ENCODE measurements at regions not wholly inside any gene's neighbourhood (a gene's known extent, or its start where the extent isn't known, plus 50 kb on each side); places are given as distances from the start of the nearest gene placed in this dataset.

GRCh38 chr12:33533527-33533926 is 93.9 kb upstream of the SYT10 start:
- no peak for ATAC-seq
- TF ChIP-seq TOX (CRISPR knock-in tag; IDR thresholded peaks at IDR 0.05; ENCODE audit: borderline replicate concordance), result no peak
- TF ChIP-seq, protein P1, sequence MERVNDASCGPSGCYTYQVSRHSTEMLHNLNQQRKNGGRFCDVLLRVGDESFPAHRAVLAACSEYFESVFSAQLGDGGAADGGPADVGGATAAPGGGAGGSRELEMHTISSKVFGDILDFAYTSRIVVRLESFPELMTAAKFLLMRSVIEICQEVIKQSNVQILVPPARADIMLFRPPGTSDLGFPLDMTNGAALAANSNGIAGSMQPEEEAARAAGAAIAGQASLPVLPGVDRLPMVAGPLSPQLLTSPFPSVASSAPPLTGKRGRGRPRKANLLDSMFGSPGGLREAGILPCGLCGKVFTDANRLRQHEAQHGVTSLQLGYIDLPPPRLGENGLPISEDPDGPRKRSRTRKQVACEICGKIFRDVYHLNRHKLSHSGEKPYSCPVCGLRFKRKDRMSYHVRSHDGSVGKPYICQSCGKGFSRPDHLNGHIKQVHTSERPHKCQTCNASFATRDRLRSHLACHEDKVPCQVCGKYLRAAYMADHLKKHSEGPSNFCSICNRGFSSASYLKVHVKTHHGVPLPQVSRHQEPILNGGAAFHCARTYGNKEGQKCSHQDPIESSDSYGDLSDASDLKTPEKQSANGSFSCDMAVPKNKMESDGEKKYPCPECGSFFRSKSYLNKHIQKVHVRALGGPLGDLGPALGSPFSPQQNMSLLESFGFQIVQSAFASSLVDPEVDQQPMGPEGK (CRISPR knock-in tag; IDR thresholded peaks at IDR 0.05; ENCODE audit: borderline replicate concordance), result no peak

GRCh38 chr12:33536431-33536830 is 96.8 kb upstream of the SYT10 start:
- no peak for ATAC-seq
- TF ChIP-seq CSRNP3 (CRISPR knock-in tag; IDR thresholded peaks at IDR 0.05) (no peak), PPARA (CRISPR knock-in tag; IDR thresholded peaks at IDR 0.05; ENCODE audit: borderline replicate concordance) (no peak), CREB5 (CRISPR knock-in tag; IDR thresholded peaks at IDR 0.05; ENCODE audit: low read depth) (no peak), SNAI2 (CRISPR knock-in tag; IDR thresholded peaks at IDR 0.05) (no peak), ZC3H10 (CRISPR knock-in tag; IDR thresholded peaks at IDR 0.05) (no peak), ARNTL (CRISPR knock-in tag; IDR thresholded peaks at IDR 0.05; ENCODE audit: borderline replicate concordance, low read depth) (no peak)
- TF ChIP-seq, protein P1 (CRISPR knock-in tag; IDR thresholded peaks at IDR 0.05; ENCODE audit: borderline replicate concordance), result no peak

DNA sequence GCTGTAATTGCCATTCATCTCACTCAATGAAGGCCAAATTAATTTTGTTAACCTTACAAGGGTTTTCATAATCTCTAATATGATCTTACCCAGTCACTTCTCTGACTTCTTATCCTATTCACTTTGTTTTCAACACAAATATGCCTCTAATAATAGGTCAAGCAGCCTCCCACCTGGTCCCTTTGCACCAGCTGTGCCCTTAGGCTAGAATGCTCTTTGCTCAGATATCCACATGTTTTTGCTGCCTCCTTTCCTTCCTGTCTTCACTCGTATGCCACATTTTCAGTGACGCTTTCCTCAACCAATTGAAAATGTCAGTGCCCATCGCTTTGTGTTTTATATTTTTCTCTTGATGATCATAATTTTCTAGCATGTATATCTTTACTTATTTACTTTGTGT is 106.4 kb upstream of the SYT10 start:
- ATAC-seq, result no peak
- TF ChIP-seq TSHZ2 (CRISPR knock-in tag; IDR thresholded peaks at IDR 0.05) (no peak), CSDC2 (CRISPR knock-in tag; IDR thresholded peaks at IDR 0.05) (no peak), ZNF8 (CRISPR knock-in tag; IDR thresholded peaks at IDR 0.05) (no peak), POU6F1 (CRISPR knock-in tag; IDR thresholded peaks at IDR 0.05; ENCODE audit: borderline replicate concordance, low read depth) (no peak), RARB (CRISPR knock-in tag; IDR thresholded peaks at IDR 0.05) (no peak), TCF4 (CRISPR knock-in tag; IDR thresholded peaks at IDR 0.05; ENCODE audit: borderline replicate concordance) (no peak), ESRRG (CRISPR knock-in tag; IDR thresholded peaks at IDR 0.05) (no peak), OSR1 (CRISPR knock-in tag; IDR thresholded peaks at IDR 0.05) (no peak), CREB5 (CRISPR knock-in tag; IDR thresholded peaks at IDR 0.05; ENCODE audit: low read depth) (no peak), ZNF70 (CRISPR knock-in tag; IDR thresholded peaks at IDR 0.05) (no peak), BACH2 (CRISPR knock-in tag; IDR thresholded peaks at IDR 0.05; ENCODE audit: borderline replicate concordance) (no peak), ZC3H10 (CRISPR knock-in tag; IDR thresholded peaks at IDR 0.05) (no peak), ZFP3 (CRISPR knock-in tag; IDR thresholded peaks at IDR 0.05) (no peak), ZFP30 (CRISPR knock-in tag; IDR thresholded peaks at IDR 0.05) (no peak), GLIS3 (CRISPR knock-in tag; IDR thresholded peaks at IDR 0.05) (no peak), SNAI2 (CRISPR knock-in tag; IDR thresholded peaks at IDR 0.05) (no peak), ISL1 (CRISPR knock-in tag; IDR thresholded peaks at IDR 0.05) (no peak)
- TF ChIP-seq, protein P1 (CRISPR knock-in tag; IDR thresholded peaks at IDR 0.05; ENCODE audit: borderline replicate concordance), result no peak
